ENCODE measurements at regions not wholly inside any gene's neighbourhood (a gene's known extent, or its start where the extent isn't known, plus 50 kb on each side); places are given as distances from the start of the nearest gene placed in this dataset.

DNA sequence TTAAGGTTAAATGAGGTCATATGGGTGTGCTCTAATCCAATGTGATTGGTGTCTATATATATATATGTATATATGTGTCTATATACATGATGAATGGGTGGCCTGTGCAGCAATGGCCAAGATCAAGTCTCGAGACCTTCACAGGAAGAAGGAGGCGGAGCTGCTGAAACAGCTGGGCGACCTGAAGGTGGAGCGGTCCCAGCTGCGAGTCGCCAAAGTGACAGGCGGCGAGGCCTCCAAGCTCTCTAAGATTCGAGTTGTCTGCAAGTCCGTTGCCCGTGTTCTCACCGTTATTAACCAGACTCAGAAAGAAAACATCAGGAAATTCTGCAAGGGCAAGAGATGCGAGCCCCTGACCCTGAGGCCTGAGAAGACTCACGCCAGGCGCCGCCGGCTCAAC, 109.8 kb downstream of the EFNB2 start:
- Histone ChIP-seq H3K36me3 (ENCODE audit: control insufficient read depth in 2 of 4, insufficient read depth in 4 of 4, low read length in 3 of 4) (no peaks in the 10 kb centered on the region), H4K20me1 (replicated peaks in 1 of 2; ENCODE audit: control insufficient read depth in 1 of 2, insufficient read depth in 2 of 2, low read length in 2 of 2) (no peaks in the 10 kb centered on the region), H4K5ac (ENCODE audit: insufficient read length, low read depth, low read length) (no peak overlapping the region), H2BK5ac (ENCODE audit: low read depth, low read length) (no peak overlapping the region), H2AFZ (ENCODE audit: low read length) (no peak overlapping the region), H3K9me3 (ENCODE audit: insufficient read depth in 2 of 2, low read depth in 1 of 2, low read length in 1 of 2) (no peaks in the 10 kb centered on the region), H3K9ac (replicated peaks in 1 of 4; ENCODE audit: extremely low read depth in 1 of 4, low read depth in 3 of 4, low read length in 3 of 4) (no peak overlapping the region), H4K91ac (replicated peaks; ENCODE audit: insufficient read length, low read length) (no peak overlapping the region), H3K23me2 (ENCODE audit: low read depth, low read length) (no peaks in the 10 kb centered on the region), H3K79me1 (ENCODE audit: low read depth, low read length) (no peaks in the 10 kb centered on the region), H2BK120ac (replicated peaks; ENCODE audit: low read depth, low read length) (no peak overlapping the region), H3K27me3 (replicated peaks in 1 of 4; ENCODE audit: control insufficient read depth in 3 of 4, extremely low read depth in 1 of 4, insufficient read depth in 3 of 4, low read length in 3 of 4) (no peaks in the 10 kb centered on the region), H3K23ac (ENCODE audit: insufficient read length) (no peak overlapping the region), H3K4ac (replicated peaks; ENCODE audit: insufficient read length, low read depth, low read length) (no peak overlapping the region), H3K18ac (ENCODE audit: extremely low read depth, low read length) (no peak overlapping the region), H3K4me2 (ENCODE audit: insufficient read depth in 1 of 2, low read depth in 2 of 2, low read length in 2 of 2) (no peak overlapping the region), H2BK15ac (ENCODE audit: low read length) (no peak overlapping the region), H2AK5ac (ENCODE audit: low read depth, low read length) (no peak overlapping the region), H4K8ac (ENCODE audit: extremely low read depth, insufficient read depth, low read length) (no peak overlapping the region), H2BK12ac (ENCODE audit: low read depth, low read length) (no peak overlapping the region), H3K27ac (ENCODE audit: low read depth, low read length) (no peak overlapping the region), H3K14ac (ENCODE audit: insufficient read length) (no peak overlapping the region), H2BK20ac (ENCODE audit: low read length) (no peak overlapping the region), H3K56ac (replicated peaks; ENCODE audit: insufficient read length, low read depth, low read length) (no peak overlapping the region), H3K4me1 (replicated peaks in 1 of 4; ENCODE audit: control insufficient read depth in 3 of 4, insufficient read depth in 4 of 4, low read length in 3 of 4) (peaks cover 0 to 8% (median 5%) of the 10 kb centered on the region in 4 experiments; a peak in 4 of 7 replicates), H3K79me2 (ENCODE audit: control insufficient read depth in 1 of 2, insufficient read depth in 2 of 2, low read length in 2 of 2) (no peaks in the 10 kb centered on the region), H3K4me3 (ENCODE audit: extremely low read depth in 1 of 4, insufficient read depth in 2 of 4, low read depth in 3 of 4, low read length in 4 of 4) (no peak overlapping the region)
- DNase-seq (ENCODE audit: low read depth in 1 of 2, low spot score in 2 of 2) (no peak), FAIRE-seq (no peak)
- 95% methylated on average over 17 of the region's 17 CpGs; no CpG with 5 or more reads in 1 of the 2 experiments for WGBS, 2 experiments (ENCODE audit: extremely low coverage in 1 of 2, insufficient coverage in 1 of 2, insufficient read length in 1 of 2, insufficient replicate concordance in 2 of 2, low coverage in 1 of 2, low lambda C conversion rate in 2 of 2, missing lambda C conversion rate in 1 of 2)
- CTCF ChIA-PET (ENCODE audit: partially characterized antibody), result interaction anchor here (0.7 to 0.8 kb wide), 2 partner anchors 11 to 143 kb away, joined by 3 to 7 read pairs; no protein-coding TSS in a partner anchor
- TF ChIP-seq CHD1 (IDR thresholded peaks at IDR 0.05; ENCODE audit: low read depth, low read length) (no peak), SIX5 (IDR thresholded peaks at IDR 0.05; ENCODE audit: low read depth, low read length) (no peak), TEAD4 (IDR thresholded peaks at IDR 0.05; ENCODE audit: low read depth, low read length) (no peak), SIRT6 (IDR thresholded peaks at IDR 0.05; ENCODE audit: low read length) (no peak), ASH2L (IDR thresholded peaks at IDR 0.05; ENCODE audit: low read length) (no peak), POU5F1 (IDR thresholded peaks at IDR 0.05; ENCODE audit: low read depth, low read length) (no peak), JUN (IDR thresholded peaks at IDR 0.05; ENCODE audit: low read depth, low read length) (no peak), KDM4A (IDR thresholded peaks at IDR 0.05; ENCODE audit: low read depth, low read length, severe bottlenecking) (no peak), PHF8 (conservative IDR thresholded peaks at IDR 0.05; ENCODE audit: low read depth, low read length) (no peak), POLR2AphosphoS5 (IDR thresholded peaks at IDR 0.05; ENCODE audit: low read depth, low read length) (no peak), SRF (IDR thresholded peaks at IDR 0.05; ENCODE audit: low read depth, low read length) (no peak), RXRA (IDR thresholded peaks at IDR 0.05; ENCODE audit: insufficient read depth, low read depth, low read length) (no peak)
- POLR2A ChIA-PET (ENCODE audit: partially characterized antibody), result no interaction called here
